ENCODE measurements at regions not wholly inside any gene's neighbourhood (a gene's known extent, or its start where the extent isn't known, plus 50 kb on each side); places are given as distances from the start of the nearest gene placed in this dataset.

- DNase-seq (ENCODE audit: low read depth): no peak
Measured at GRCh38 chrX:42725196-42725595, 52.8 kb downstream of the PPP1R2C start.

GRCh38 chrX:42720209-42720608, 57.8 kb downstream of the PPP1R2C start:
- DNase-seq (ENCODE audit: low read depth): no peak

- no peak for DNase-seq (ENCODE audit: low read depth)
Measured at GRCh38 chrX:42715701-42716262, 62.2 kb downstream of the PPP1R2C start.

- DNase-seq (ENCODE audit: low read depth): no peak
Measured at GRCh38 chrX:42714981-42715700, 62.8 kb downstream of the PPP1R2C start.

- DNase-seq (ENCODE audit: low read depth): no peak
Measured at GRCh38 chrX:42710452-42710851, 67.5 kb downstream of the PPP1R2C start.

- DNase-seq (ENCODE audit: low read depth): no peak
Measured at GRCh38 chrX:42708222-42708621, 69.7 kb downstream of the PPP1R2C start.

GRCh38 chrX:42707742-42708141, 70.2 kb downstream of the PPP1R2C start:
- no peak for DNase-seq (ENCODE audit: low read depth)

- no peak for DNase-seq (ENCODE audit: low read depth)
Measured at GRCh38 chrX:42704454-42704853, 73.5 kb downstream of the PPP1R2C start.

- no peak for DNase-seq (ENCODE audit: low read depth)
Measured at GRCh38 chrX:42697544-42697943, 80.4 kb downstream of the PPP1R2C start.

GRCh38 chrX:42696536-42697124, 81.3 kb downstream of the PPP1R2C start:
- DNase-seq (ENCODE audit: low read depth): no peak

- DNase-seq (ENCODE audit: low read depth): no peak
Measured at GRCh38 chrX:42695800-42696358, 82.1 kb downstream of the PPP1R2C start.

GRCh38 chrX:42694260-42694815, 83.6 kb downstream of the PPP1R2C start:
- no peak for DNase-seq (ENCODE audit: low read depth)

- DNase-seq (ENCODE audit: low read depth): no peak
Measured at GRCh38 chrX:42691196-42691595, 86.8 kb downstream of the PPP1R2C start.

GRCh38 chrX:42686706-42687105, 91.3 kb downstream of the PPP1R2C start:
- DNase-seq (ENCODE audit: low read depth): no peak

- no peak for DNase-seq (ENCODE audit: low read depth)
Measured at GRCh38 chrX:42686296-42686695, 91.7 kb downstream of the PPP1R2C start.

GRCh38 chrX:42684065-42684464, 93.9 kb downstream of the PPP1R2C start:
- DNase-seq (ENCODE audit: low read depth): no peak

GRCh38 chrX:42680666-42681065, 97.3 kb downstream of the PPP1R2C start:
- DNase-seq (ENCODE audit: low read depth): peak; percentile 13

GRCh38 chrX:42678133-42678532, 99.8 kb downstream of the PPP1R2C start:
- DNase-seq (ENCODE audit: low read depth): no peak

- DNase-seq (ENCODE audit: low read depth): no peak
Measured at GRCh38 chrX:42673301-42673810, 104.6 kb downstream of the PPP1R2C start.

GRCh38 chrX:42664680-42665079, 113.3 kb downstream of the PPP1R2C start:
- no peak for DNase-seq (ENCODE audit: low read depth)

GRCh38 chrX:42628471-42628870, 149.5 kb downstream of the PPP1R2C start:
- DNase-seq (ENCODE audit: low read depth): no peak

- DNase-seq (ENCODE audit: low read depth): no peak
Measured at GRCh38 chrX:42627891-42628290, 150.1 kb downstream of the PPP1R2C start.
